ENCODE measurements at regions not wholly inside any gene's neighbourhood (a gene's known extent, or its start where the extent isn't known, plus 50 kb on each side); places are given as distances from the start of the nearest gene placed in this dataset.
"Not testable (repeated sequence)": the region's sequence is repeated elsewhere in the genome, so short reads cannot be mapped to it uniquely, and the experiment has no call there.

DNA sequence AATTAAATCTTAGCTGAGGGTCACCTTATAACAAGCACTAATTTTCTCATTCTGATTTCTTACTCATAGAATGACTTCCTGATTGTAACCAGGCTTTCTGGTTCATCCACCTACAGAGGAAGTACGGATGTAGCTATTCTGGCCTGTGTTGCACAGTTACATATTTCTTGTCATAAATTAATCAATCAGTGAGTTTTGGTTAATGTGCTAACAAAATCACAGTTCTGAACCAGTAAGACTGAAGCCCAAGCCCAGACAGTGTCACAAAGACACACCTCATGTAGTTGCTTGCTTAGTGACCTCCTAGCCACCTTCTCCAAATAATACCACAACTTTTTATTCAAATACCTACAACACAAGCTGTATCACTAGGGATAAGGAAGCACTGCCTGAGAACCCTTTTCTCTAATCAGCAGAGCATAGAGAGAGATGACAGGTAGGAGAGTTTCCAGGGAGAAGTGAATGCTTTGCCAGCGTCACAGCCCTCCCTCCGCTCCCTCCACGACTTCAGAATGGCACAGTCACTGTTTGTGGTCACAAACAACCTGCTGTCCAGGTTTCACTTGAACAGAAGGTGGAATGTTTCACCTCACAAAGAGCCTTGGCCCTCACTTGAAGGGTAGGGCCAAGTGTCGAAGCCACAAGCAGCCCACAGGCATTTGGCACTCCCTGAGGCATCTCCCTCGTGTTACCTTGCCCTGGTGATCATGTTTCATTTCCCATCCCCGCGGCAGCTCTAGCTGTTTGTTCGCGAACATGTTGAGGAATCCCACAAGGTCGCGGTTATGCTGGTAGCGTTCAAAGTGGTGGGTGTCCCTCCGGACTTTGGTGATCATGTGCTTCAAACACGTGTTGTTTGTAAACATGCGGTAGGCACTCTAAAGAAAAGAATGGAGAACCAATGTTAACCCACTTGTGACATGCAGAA, 120.8 kb upstream of the STK17B start:
- Histone ChIP-seq H3K27me3 (ENCODE audit: control insufficient read depth in 1 of 2, insufficient read depth in 2 of 2, low read length in 2 of 2) (no peaks in the 10 kb centered on the region), H3K4me3 (ENCODE audit: low read length in 2 of 2) (no peak overlapping the region), H3K9me3 (ENCODE audit: control insufficient read depth in 2 of 2, low read length in 2 of 2) (no peaks in the 10 kb centered on the region), H3K36me3 (ENCODE audit: control insufficient read depth in 2 of 2, insufficient read depth in 2 of 2, low read length in 2 of 2) (no peaks in the 10 kb centered on the region), H3K9ac (ENCODE audit: low read length in 2 of 2) (no peak overlapping the region), H3K27ac (ENCODE audit: low read length) (no peak overlapping the region), H3K4me1 (ENCODE audit: control insufficient read depth, insufficient read depth, low read length) (no peaks in the 10 kb centered on the region)

DNA sequence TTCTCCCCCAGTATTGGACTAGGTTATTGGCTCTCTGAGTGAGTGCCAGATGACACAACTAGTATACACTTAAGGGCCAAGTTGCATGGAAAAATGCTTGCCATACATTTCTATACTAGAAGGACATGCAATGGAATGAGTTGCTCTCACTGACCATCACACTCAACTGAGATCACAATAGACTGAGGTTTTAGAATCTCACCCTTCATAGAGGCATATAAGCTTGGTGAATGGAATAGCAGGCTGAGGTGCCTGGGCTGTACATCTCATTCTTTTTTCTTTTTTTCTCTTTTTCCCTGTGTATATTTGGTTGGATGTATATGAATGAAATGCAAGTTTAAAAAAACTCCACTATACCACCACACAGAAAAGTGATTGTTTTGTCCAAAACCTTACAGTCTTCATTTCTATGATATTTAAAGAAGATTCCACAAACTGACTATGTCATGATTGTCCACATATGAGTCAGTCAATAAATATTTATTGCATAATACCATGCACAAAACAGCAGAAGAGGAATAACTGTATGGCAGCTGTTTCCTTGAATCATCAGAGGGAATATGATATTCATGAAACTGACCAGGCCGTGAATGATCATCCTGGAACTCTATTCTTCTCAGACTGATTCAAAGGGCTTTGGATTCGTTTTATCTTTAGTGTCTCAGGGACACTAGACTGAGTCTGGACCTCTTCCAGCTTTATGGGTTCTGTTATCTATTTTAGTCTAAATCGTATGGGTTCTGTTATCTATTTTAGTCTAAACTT, 122.6 kb upstream of the STK17B start:
- Histone ChIP-seq H3K9ac (ENCODE audit: low read length in 2 of 2) (no peak overlapping the region), H3K4me1 (ENCODE audit: control insufficient read depth, insufficient read depth, low read length) (no peaks in the 10 kb centered on the region)

DNA sequence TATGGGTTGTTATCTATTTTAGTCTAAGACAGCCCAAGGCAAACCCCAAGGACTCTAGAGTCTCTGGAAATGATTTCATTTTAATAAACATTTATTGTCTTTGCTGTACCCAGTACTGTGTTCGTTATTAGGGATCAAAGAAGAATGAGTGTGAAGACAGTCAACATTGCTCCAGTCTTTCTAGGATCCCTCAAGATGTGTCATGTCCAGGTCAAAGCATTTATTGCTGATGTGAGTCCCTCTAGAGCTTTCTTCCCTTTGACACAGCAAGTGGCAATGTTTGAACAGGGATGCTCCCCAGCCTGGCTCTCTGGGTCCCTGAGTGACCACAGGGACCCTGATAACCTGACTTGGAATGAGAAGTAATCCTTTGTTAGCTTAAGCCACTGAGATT, 123.1 kb upstream of the STK17B start:
- H3K36me3 ChIP-seq (ENCODE audit: control insufficient read depth in 2 of 2, insufficient read depth in 2 of 2, low read length in 2 of 2), result no peaks in the 10 kb centered on the region
- no peaks in the 10 kb centered on the region for H3K4me1 ChIP-seq (ENCODE audit: control insufficient read depth, insufficient read depth, low read length)
- H3K27me3 ChIP-seq (ENCODE audit: control insufficient read depth in 1 of 2, insufficient read depth in 2 of 2, low read length in 2 of 2), result no peaks in the 10 kb centered on the region
- H3K9me3 ChIP-seq (ENCODE audit: control insufficient read depth in 2 of 2, low read length in 2 of 2), result no peaks in the 10 kb centered on the region
- no peak overlapping the region for H3K27ac ChIP-seq (ENCODE audit: low read length)
- no peak overlapping the region for H3K9ac ChIP-seq (ENCODE audit: low read length in 2 of 2)
- H3K4me3 ChIP-seq (ENCODE audit: low read length in 2 of 2), result no peak overlapping the region

More for the DNA sequence above, 122.6 kb upstream of the STK17B start:
- Histone ChIP-seq H3K36me3 (ENCODE audit: control insufficient read depth in 2 of 2, insufficient read depth in 2 of 2, low read length in 2 of 2) (no peaks in the 10 kb centered on the region), H3K9me3 (ENCODE audit: control insufficient read depth in 2 of 2, low read length in 2 of 2) (no peaks in the 10 kb centered on the region), H3K27ac (ENCODE audit: low read length) (no peak overlapping the region), H3K4me3 (ENCODE audit: low read length in 2 of 2) (no peak overlapping the region), H3K27me3 (ENCODE audit: control insufficient read depth in 1 of 2, insufficient read depth in 2 of 2, low read length in 2 of 2) (no peaks in the 10 kb centered on the region)

DNA sequence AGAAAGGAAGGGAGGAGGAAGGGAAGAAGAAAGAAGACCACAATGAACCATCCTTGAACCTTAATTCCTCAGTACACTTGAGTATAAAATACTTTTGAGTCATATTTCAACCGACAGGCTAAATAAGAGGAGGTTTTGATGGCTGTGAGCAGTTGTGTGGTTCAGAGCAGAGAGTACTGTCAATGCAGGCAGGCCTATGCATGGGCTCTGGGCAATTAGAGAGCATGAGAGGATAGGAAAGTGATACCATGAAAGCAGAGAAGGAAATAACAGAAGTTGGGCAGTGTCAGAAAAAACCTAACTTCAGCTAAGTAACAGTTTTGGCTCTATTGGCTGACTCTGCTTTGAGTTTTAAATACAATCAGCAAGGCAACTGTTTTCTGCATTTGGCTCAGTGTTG, 123.6 kb upstream of the STK17B start:
- Histone ChIP-seq H3K9me3 (ENCODE audit: control insufficient read depth in 2 of 2, low read length in 2 of 2) (no peaks in the 10 kb centered on the region), H3K4me3 (ENCODE audit: low read length in 2 of 2) (no peak overlapping the region), H3K27ac (ENCODE audit: low read length) (no peak overlapping the region)

DNA sequence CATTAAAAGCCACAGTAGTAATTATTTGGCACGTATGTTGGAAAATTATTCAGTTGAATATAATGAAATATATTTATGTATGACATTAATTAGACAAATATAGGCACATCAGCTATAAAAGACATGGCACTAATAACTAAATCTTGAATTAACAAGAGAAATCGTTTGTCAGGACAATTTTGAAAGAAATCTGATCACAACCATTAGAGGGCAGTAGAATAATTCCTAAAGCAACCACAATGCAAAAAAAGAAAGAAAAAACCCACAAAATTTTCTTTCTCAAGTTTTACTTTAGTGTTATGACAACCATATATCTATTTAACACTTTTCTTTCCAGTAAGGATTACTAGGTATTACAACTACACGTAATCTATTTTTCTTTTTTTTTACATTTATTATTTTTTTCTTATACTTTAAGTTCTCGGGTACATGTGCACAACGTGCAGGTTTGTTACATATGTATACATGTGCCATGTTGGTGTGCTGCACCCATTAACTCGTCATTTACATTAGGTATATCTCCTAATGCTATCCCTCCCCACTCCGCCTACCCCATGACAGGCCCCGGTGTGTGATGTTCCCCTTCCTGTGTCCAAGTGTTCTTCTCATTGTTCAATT, 126.8 kb upstream of the STK17B start:
- not testable (repeated sequence) for H3K36me3 ChIP-seq (ENCODE audit: control insufficient read depth in 2 of 2, insufficient read depth in 2 of 2, low read length in 2 of 2); H3K9me3 ChIP-seq (ENCODE audit: control insufficient read depth in 2 of 2, low read length in 2 of 2); H3K27ac ChIP-seq (ENCODE audit: low read length); H3K9ac ChIP-seq (ENCODE audit: low read length in 2 of 2); H3K27me3 ChIP-seq (ENCODE audit: control insufficient read depth in 1 of 2, insufficient read depth in 2 of 2, low read length in 2 of 2); H3K4me3 ChIP-seq (ENCODE audit: low read length in 2 of 2); H3K4me1 ChIP-seq (ENCODE audit: control insufficient read depth, insufficient read depth, low read length)

More for the DNA sequence above, 123.6 kb upstream of the STK17B start:
- Histone ChIP-seq H3K4me1 (ENCODE audit: control insufficient read depth, insufficient read depth, low read length) (no peaks in the 10 kb centered on the region), H3K9ac (ENCODE audit: low read length in 2 of 2) (no peak overlapping the region), H3K27me3 (ENCODE audit: control insufficient read depth in 1 of 2, insufficient read depth in 2 of 2, low read length in 2 of 2) (no peaks in the 10 kb centered on the region), H3K36me3 (ENCODE audit: control insufficient read depth in 2 of 2, insufficient read depth in 2 of 2, low read length in 2 of 2) (no peaks in the 10 kb centered on the region)

DNA sequence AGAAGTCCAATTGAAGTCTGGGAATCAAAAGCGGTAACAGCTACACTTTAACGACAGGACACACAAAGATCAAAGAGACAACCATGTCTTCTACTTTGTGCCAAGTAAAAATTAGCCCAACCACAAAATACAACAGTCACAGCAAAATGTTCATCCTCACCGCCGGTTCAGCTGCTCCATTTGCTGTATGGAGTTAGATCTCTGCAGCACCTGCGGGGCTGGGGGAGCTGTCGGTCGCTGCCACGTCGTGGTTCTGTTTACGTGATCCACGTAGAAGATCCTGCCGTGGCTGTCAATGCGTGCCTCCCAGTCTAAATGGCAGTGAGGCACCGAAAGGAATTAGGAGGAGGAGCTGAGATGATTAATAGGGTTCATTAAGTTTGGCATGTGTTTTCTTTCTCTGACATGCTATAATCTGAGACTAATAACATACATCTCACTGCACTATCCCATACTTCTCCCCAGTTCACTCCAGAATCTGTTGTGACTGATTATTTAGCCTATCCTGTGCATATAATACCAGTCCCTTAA, 136.5 kb upstream of the STK17B start:
- no peaks in the 10 kb centered on the region for H3K36me3 ChIP-seq (ENCODE audit: control insufficient read depth in 2 of 2, insufficient read depth in 2 of 2, low read length in 2 of 2)

DNA sequence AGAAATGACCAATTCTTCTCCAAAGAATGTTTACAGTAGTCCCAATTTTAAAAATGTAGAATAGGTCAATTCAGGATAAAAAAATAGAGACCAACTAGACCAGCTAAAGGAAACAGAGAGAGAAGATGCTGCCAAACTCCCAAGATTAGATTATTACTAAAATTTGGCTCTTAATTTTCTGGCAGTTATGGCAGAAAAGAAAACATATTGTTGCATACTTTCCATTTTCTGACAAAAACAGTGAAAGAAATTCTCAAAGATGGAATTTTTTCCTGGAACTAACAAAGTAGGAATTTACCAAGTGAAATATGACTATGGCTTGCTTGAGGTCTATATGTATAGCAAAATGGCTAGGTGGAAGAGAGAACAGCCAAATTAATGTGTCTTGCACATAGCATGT, 138.3 kb upstream of the STK17B start:
- no peak overlapping the region for H3K27ac ChIP-seq (ENCODE audit: low read length)
- H3K4me3 ChIP-seq (ENCODE audit: low read length in 2 of 2), result no peak overlapping the region
- H3K36me3 ChIP-seq (ENCODE audit: control insufficient read depth in 2 of 2, insufficient read depth in 2 of 2, low read length in 2 of 2), result no peaks in the 10 kb centered on the region
- no peaks in the 10 kb centered on the region for H3K4me1 ChIP-seq (ENCODE audit: control insufficient read depth, insufficient read depth, low read length)
- no peak overlapping the region for H3K9ac ChIP-seq (ENCODE audit: low read length in 2 of 2)
- no peaks in the 10 kb centered on the region for H3K27me3 ChIP-seq (ENCODE audit: control insufficient read depth in 1 of 2, insufficient read depth in 2 of 2, low read length in 2 of 2)
- H3K9me3 ChIP-seq (ENCODE audit: control insufficient read depth in 2 of 2, low read length in 2 of 2), result no peaks in the 10 kb centered on the region

More for the DNA sequence above, 136.5 kb upstream of the STK17B start:
- H3K4me3 ChIP-seq (ENCODE audit: low read length in 2 of 2), result no peak overlapping the region
- H3K4me1 ChIP-seq (ENCODE audit: control insufficient read depth, insufficient read depth, low read length), result no peaks in the 10 kb centered on the region
- H3K27me3 ChIP-seq (ENCODE audit: control insufficient read depth in 1 of 2, insufficient read depth in 2 of 2, low read length in 2 of 2), result no peaks in the 10 kb centered on the region
- H3K9me3 ChIP-seq (ENCODE audit: control insufficient read depth in 2 of 2, low read length in 2 of 2), result no peaks in the 10 kb centered on the region
- no peak overlapping the region for H3K27ac ChIP-seq (ENCODE audit: low read length)
- H3K9ac ChIP-seq (ENCODE audit: low read length in 2 of 2), result no peak overlapping the region

DNA sequence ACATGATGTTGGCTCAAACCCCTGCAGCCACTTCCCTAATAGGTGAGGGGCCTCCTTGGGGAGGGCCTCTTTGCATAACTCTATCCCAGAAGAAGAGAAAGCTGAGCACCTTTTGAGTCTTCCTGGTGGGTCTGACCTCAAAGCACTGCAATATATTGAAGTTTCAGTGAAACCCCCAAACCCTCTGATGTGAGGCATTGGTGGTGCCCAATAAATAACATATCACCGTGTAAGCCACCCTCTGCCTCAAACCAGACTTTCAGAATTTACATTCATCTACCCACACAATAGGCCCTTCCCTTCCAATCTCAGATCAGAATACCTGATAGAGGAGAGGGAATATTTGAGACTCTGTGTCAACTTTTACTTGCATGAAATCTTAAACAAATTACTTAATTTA, 142.8 kb upstream of the STK17B start:
- H3K27me3 ChIP-seq (ENCODE audit: control insufficient read depth in 1 of 2, insufficient read depth in 2 of 2, low read length in 2 of 2), result no peaks in the 10 kb centered on the region
- no peaks in the 10 kb centered on the region for H3K9me3 ChIP-seq (ENCODE audit: control insufficient read depth in 2 of 2, low read length in 2 of 2)
- no peak overlapping the region for H3K9ac ChIP-seq (ENCODE audit: low read length in 2 of 2)
- no peaks in the 10 kb centered on the region for H3K4me1 ChIP-seq (ENCODE audit: control insufficient read depth, insufficient read depth, low read length)
- H3K36me3 ChIP-seq (ENCODE audit: control insufficient read depth in 2 of 2, insufficient read depth in 2 of 2, low read length in 2 of 2), result no peaks in the 10 kb centered on the region
- H3K27ac ChIP-seq (ENCODE audit: low read length), result no peak overlapping the region
- H3K4me3 ChIP-seq (ENCODE audit: low read length in 2 of 2), result no peak overlapping the region

DNA sequence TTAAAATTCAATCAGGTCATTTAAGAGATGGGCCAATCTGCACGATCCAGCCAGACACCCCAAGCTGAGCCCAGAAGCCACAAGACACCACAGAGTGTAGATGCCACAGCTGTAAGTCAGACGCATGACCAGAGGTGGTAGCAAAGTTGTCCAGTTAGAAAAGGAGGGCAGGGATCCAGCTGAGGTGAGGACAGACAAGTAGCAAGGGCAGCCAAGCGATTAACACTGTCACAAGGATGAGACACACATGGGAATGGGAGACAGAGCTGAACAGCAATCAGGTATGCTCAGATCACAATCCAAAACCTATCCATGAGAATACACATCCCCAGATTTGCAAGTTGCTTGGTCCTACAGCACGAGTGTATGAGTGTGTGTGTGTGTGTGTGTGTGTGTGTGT, 143.4 kb upstream of the STK17B start:
- Histone ChIP-seq H3K4me1 (ENCODE audit: control insufficient read depth, insufficient read depth, low read length) (no peaks in the 10 kb centered on the region), H3K27ac (ENCODE audit: low read length) (no peak overlapping the region), H3K27me3 (ENCODE audit: control insufficient read depth in 1 of 2, insufficient read depth in 2 of 2, low read length in 2 of 2) (no peaks in the 10 kb centered on the region), H3K9ac (ENCODE audit: low read length in 2 of 2) (no peak overlapping the region), H3K9me3 (ENCODE audit: control insufficient read depth in 2 of 2, low read length in 2 of 2) (no peaks in the 10 kb centered on the region), H3K4me3 (ENCODE audit: low read length in 2 of 2) (no peak overlapping the region), H3K36me3 (ENCODE audit: control insufficient read depth in 2 of 2, insufficient read depth in 2 of 2, low read length in 2 of 2) (no peaks in the 10 kb centered on the region)

DNA sequence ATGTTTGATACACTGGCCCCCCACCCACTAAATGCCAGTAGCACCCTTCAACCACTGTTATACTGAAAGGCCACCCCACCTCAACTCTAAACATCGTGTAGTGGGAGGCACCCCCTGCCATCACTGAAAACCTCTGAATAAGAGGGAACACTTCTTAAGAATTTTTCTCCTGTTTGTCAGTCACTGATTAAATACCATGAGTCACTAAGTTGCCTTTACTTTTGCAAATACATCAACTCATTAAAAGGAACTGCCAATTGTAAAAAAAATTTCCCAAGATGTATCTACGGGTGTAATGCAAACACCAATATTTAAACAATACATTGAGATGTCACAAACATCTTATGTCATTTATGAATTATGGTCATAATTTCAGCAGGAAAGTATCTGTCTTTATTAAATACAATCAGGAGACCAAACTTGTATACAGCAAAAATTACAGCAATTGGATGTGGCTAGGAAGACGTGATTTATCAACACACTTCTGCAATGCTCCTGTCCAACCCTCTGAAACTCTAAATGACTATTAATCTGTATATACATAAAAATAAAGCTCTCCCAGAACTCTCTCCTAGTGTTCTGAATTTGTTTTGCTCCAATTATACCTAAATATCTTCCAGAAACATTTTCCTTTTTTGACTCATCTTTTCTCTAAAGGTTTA, 144.1 kb upstream of the STK17B start:
- Histone ChIP-seq H3K36me3 (ENCODE audit: control insufficient read depth in 2 of 2, insufficient read depth in 2 of 2, low read length in 2 of 2) (no peaks in the 10 kb centered on the region), H3K4me1 (ENCODE audit: control insufficient read depth, insufficient read depth, low read length) (no peaks in the 10 kb centered on the region), H3K27ac (ENCODE audit: low read length) (no peak overlapping the region), H3K4me3 (ENCODE audit: low read length in 2 of 2) (no peak overlapping the region), H3K27me3 (ENCODE audit: control insufficient read depth in 1 of 2, insufficient read depth in 2 of 2, low read length in 2 of 2) (no peaks in the 10 kb centered on the region), H3K9ac (ENCODE audit: low read length in 2 of 2) (no peak overlapping the region), H3K9me3 (ENCODE audit: control insufficient read depth in 2 of 2, low read length in 2 of 2) (no peaks in the 10 kb centered on the region)

Data from stomach smooth muscle (tissue), 2 donors.